Hematopoietic multipotent progenitor cell treated with erythropoietin and hydrocortisone succinate and interleukin-3 and kit ligand, for 15 days (in vitro differentiated cells): ENCODE measurements at regions not wholly inside any gene's neighbourhood (a gene's known extent, or its start where the extent isn't known, plus 50 kb on each side); places are given as distances from the start of the nearest gene placed in this dataset.
"Not testable (repeated sequence)": the region's sequence is repeated elsewhere in the genome, so short reads cannot be mapped to it uniquely, and the experiment has no call there.

Experiments
- DNase-seq: peaks from one replicate; pipeline ENCODE4 v3.0.0-alpha.2; 2015; ENCODE audit warnings: low spot score

DNA sequence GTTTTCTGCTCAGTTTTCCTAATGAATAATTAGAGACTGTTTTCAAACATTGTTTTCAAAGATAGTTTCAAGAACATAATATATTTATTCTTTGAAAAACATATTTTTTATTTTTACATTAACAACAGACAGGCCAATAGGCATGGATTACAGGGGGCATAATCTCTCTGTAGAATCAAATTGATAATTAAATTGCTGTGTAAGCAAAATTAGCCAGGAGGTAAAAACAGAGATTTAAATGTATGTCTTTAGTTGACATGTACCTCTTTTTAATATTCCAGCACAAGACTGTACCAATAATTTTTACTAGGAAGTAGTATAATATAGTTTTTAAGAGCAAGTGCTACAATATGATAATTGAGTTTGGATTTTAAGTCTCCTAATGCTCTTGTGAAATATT lies 1444.5 kb downstream of the BRINP3 start:
- DNase-seq, result no peak

DNA sequence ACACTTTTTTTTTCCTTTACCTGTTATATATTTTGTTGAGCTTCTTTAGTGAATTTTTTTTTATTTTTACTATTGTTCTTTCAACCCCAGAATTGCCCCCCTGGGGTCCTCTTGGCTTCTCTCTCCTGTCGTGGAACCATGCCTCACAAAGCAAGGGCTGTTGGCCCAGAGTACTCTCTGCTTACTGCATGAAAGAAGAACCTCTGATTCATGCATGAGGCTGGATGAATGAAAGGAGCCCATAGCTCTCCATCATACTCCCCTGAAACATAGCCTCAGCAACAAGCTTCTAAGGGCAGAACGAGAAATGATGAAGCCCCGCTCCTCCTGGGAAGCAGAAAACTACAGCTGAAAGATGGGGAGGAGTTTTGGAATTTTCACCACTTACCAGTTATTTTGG lies 1441.0 kb downstream of the BRINP3 start:
- no peak for DNase-seq

DNA sequence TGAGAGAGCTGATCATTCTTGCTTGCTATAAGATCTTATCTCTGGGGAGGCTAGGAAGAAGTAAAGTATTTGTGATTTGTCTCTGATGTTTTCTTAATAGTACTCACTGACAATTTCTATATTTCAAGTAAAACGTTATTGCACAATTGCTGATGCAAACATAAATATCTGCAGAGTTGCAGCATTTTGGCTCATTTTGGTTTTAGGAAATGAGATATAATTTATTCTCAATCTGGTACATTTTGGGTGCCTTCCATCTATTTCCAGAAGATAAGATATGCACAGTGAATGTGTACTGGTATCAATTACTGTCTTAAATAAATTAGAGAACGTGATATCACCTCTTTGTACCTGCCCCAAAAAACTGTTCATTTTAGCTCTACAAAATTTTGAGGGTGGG lies 1431.5 kb downstream of the BRINP3 start:
- no peak for DNase-seq

- no peak for DNase-seq
Observed at GRCh38 chr1:189084811-189085210, 1392.9 kb downstream of the BRINP3 start.

DNA sequence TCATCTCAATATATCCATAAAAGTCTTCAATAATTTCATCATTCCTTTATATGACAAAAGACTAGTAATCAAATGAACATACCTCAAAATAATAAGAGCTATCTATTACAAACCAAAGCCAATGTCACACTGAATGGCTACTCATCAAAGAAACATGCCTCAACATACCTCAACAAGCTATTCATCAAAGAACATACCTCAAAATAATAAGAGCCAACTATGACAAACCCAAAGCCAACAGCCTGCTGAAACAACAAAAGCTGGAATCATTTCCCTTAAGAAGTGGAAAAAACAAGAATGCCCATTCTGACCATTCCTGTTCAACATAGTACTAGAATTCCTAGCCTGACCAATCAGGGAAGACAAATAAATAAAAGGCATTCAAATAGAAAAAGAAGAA lies 1373.7 kb downstream of the BRINP3 start:
- no peak for DNase-seq

DNA sequence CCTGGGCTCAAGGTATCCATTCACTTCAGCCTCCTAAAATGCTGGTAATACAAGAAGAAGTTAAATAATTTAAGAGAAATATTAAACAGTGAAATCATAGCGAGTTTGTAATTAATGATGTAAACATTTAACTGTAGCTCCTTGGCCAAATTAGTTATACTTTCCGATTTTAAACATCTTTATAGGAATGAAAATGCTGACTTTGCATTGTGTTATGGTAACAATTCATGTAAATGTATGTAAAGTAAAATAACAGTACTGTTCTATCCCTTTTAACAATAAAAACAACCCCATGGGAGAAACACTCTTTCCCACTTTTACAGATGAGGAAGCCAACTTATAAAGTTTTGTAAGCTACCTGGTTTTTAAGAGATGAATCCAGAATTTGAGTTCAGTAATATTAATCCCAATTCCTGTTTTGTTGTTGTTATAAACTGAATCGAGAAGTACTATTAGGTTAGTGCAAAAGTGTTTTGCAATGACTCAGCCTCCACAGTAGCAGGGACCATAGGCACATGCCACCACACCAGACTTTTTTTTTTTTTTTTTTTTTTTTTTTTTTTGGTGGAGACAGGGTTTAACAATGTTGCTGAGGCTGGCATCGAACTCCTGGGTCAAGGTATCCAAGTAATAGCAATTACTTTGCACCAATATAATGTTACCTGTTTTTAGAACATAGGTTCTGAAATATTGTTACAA lies 1360.4 kb downstream of the BRINP3 start:
- no peak for DNase-seq

- DNase-seq, result no peak
Observed at GRCh38 chr1:189121941-189122340, 1355.7 kb downstream of the BRINP3 start.

DNA sequence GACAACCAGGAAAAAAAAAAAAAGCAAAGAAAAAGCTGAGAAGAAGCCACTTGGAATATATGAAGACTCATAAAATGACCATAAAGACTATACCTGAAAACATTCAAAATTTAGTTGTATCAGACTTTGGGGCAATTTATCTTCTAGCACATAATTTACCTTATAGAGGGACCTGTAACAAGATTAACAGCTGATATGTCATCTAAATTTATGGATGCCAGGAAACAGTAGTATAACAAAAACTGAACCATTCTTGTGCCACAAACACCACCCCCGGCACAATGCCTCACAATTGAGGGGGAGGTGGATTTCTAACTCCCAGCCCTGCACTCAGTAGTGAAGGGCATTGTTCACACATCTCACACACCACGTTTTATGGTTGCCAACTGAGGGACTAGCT lies 1352.0 kb downstream of the BRINP3 start:
- no peak for DNase-seq

GRCh38 chr1:189131576-189131975 lies 1346.1 kb downstream of the BRINP3 start:
- DNase-seq, result no peak

DNA sequence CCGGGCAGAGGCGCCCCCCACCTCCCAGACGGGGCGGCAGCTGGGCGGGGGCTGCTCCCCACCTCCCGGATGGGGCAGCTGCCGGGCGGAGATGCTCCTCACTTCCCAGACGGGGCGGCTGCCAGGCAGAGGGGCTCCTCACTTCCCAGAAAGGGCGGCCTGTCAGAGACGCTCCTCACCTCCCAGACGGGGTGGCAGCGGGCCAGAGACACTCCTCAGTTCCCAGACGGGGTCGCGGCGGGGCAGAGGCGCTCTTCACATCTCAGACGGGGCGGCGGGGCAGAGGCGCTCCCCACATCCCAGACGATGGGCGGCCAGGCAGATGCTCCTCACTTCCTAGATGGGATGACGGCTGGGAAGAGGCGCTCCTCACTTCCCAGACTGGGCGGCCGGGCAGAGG lies 1337.9 kb downstream of the BRINP3 start:
- not testable (repeated sequence) for DNase-seq

DNA sequence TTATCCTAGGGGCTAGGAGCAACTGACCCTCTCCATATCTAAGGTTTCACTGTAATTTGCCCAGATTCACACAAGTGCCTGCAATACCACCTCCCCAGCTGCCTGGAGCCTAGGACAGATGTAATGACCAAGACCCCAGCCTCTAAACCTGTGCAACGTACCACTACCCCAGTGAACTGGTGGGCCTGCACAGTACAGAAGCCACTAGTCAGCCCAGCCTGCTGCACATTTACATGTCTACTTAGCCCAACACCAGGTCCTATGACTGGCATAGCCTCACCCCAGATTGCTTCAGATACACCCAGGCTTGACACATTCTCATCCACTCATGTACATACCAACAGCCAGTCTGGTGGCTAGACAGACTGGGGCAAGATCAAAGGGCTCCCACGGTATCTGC lies 1336.6 kb downstream of the BRINP3 start:
- no peak for DNase-seq

GRCh38 chr1:189149547-189150375 lies 1327.9 kb downstream of the BRINP3 start:
- no peak for DNase-seq

DNA sequence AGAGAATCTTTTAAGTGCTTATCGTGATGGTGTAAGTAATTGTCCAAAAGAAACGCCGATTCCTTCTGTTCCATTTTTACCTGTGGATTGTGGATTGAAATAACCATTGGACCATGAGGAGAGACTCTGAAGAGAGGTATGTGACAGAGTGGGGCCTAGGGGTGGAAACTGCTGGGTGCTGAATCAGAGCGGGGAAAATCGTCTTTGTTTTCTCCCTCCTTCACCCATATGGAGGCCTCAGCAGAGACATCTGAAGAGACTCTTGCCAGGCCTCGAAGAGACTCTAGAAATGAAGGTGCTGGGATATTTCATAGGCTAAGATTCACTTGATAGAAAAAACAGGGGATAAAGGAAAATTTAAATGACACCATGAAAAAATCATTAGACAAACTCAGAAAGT lies 1327.0 kb downstream of the BRINP3 start:
- DNase-seq, result no peak

GRCh38 chr1:189151361-189151760 lies 1326.3 kb downstream of the BRINP3 start:
- DNase-seq, result no peak

DNA sequence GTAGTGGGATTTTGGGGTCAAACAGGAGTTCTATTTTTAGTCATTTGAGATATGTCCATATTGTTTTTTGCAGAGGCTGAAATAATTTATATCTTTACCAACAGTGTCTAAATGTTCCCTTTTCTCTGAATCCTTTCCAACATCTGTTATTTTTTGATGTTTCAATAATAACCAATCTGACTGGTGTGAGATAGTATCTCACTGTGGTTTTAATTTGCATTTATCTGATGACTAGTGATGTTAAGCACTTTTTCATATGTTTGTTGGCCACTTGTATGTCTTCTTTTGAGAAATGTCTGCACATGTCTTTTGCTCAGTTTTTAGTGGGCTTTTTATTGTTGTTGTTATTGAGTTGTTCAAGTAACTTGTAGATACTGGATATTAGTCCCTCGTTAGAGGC lies 1325.0 kb downstream of the BRINP3 start:
- no peak for DNase-seq

GRCh38 chr1:189158155-189158554 lies 1319.5 kb downstream of the BRINP3 start:
- DNase-seq, result no peak

DNA sequence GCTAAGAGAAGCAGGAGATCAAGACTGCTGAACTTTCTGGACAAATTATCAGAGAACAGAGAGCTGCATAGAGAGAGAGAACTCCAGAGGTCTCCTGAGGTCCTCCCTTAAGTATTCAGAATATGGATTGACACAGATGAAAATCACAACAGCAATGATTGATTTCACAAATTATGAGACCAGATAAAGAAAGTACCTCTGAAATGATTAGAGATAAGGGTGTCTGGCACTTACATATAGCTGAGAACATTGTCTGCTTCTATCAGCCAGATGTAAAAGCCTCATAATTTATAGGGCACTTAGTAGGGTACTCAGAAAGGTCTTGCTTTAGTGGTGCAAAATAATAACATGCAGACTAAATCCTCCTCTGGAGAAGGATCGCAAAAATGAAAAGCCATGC lies 1301.8 kb downstream of the BRINP3 start:
- DNase-seq, result no peak

DNA sequence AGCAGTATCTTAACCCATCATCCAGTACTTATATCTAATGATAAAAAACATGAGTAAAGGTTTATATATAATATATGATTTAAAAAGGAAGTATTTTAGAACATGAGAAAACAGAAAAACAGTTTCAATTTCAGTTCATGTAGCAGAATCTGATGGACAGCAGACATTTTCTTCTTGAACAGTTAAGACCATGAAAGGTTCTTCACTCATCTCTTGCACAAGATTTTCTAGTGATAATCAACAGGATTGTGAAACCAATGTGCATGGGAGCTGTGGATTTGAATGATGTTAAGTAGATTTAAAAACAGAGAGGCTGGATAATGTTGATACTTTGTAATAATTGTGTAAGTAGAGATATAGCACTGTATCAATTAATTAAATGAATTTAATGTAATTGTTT lies 1297.6 kb downstream of the BRINP3 start:
- DNase-seq, result no peak

DNA sequence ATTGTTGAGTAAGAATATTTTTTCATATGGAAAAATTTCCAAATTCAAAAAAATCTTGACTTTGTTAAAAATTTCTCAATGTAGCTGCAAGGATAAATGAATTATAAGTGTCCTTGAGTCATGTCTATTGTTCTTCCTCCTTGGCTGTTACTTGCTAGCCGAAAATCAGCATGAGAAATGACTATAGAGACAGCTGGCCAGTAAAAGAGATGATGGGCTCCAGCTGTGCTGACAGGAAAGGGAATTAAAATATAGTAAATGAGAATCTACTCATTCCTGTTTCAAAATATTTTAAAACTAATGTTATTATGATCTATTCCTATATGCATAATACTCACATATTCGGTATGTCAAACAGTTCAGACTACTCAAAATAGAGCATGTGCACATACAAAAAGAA lies 1292.6 kb downstream of the BRINP3 start:
- no peak for DNase-seq

- no peak for DNase-seq
Observed at GRCh38 chr1:189192741-189193520, 1284.7 kb downstream of the BRINP3 start.

GRCh38 chr1:189205863-189206262 lies 1271.8 kb downstream of the BRINP3 start:
- DNase-seq, result no peak

- DNase-seq, result no peak
Observed at GRCh38 chr1:189206617-189207016, 1271.0 kb downstream of the BRINP3 start.

DNA sequence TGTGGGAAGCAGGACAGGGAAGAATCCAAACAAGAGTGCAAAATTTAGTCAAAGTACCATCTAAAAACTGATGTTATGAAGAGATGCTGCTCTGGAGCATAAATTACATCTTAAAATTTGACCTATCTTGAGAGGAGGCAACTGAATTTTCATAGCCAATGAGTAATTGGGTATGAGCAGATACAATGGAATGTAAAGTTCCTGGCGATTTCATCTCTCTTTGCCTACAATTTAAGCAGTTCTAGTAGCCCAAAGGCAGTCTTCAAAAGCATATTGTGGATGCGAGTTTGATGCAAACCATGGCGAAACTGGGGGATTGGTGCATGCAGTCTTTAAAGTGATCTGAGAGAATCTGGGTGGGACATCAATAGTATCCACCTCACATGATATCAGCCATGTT lies 1265.9 kb downstream of the BRINP3 start:
- no peak for DNase-seq
